ENCODE measurements at regions not wholly inside any gene's neighbourhood (a gene's known extent, or its start where the extent isn't known, plus 50 kb on each side); places are given as distances from the start of the nearest gene placed in this dataset.

GRCh38 chr13:32851083-32852069 lies 164.8 kb upstream of the KL start:
- H2BK12ac ChIP-seq (ENCODE audit: insufficient read length, low read depth, low read length): no peak overlapping the region
- no peak for DNase-seq
- peaks cover 6% of the 10 kb centered on the region for H3K27me3 Mint-ChIP-seq (ENCODE audit: low read depth)
- no peaks in the 10 kb centered on the region for H3K79me2 ChIP-seq (ENCODE audit: insufficient read depth, low read length)
- no peak for TF ChIP-seq CTCF (conservative IDR thresholded peaks at IDR 0.05)
- H3K4ac ChIP-seq (ENCODE audit: low read depth, low read length): no peak overlapping the region
- peaks cover 3 to 6% (median 4%) of the 10 kb centered on the region in 3 experiments; a peak in 5 of 7 replicates for H3K36me3 Mint-ChIP-seq (ENCODE audit: insufficient read depth in 1 of 3, low read depth in 3 of 3)
- H3K23ac ChIP-seq (ENCODE audit: insufficient read length, low read depth, low read length): no peak overlapping the region
- no peak overlapping the region for H2AK5ac ChIP-seq (ENCODE audit: insufficient read length, low read length)
- no peaks in the 10 kb centered on the region for H3K79me1 ChIP-seq (ENCODE audit: insufficient read depth, low read depth, low read length, poor library complexity, severe bottlenecking)
- no peaks in the 10 kb centered on the region for H4K20me1 ChIP-seq (ENCODE audit: control insufficient read depth, insufficient read depth, insufficient read length)
- H3K4me3 Mint-ChIP-seq: no peak overlapping the region
- no peak overlapping the region for H3K27ac Mint-ChIP-seq
- no peak overlapping the region for H4K91ac ChIP-seq (ENCODE audit: insufficient read length, low read depth, low read length)
- no peak overlapping the region for H2AFZ ChIP-seq (ENCODE audit: low read length)
- no peak overlapping the region for H3K18ac ChIP-seq (ENCODE audit: insufficient read length, low read depth, low read length)
- no peaks in the 10 kb centered on the region for H3K9me3 ChIP-seq (ENCODE audit: control insufficient read depth, low read depth, low read length)
- peaks cover 23 to 28% of the 10 kb centered on the region in 2 experiments for H3K4me1 Mint-ChIP-seq
- no peak overlapping the region for H3K56ac ChIP-seq (ENCODE audit: insufficient read length, low read depth, low read length)
- H3K27ac ChIP-seq (ENCODE audit: insufficient read length, low read depth, low read length): no peak overlapping the region
- no peaks in the 10 kb centered on the region for H3K27me3 ChIP-seq (ENCODE audit: insufficient read depth, low read length)
- no peak overlapping the region for H2BK120ac ChIP-seq (ENCODE audit: low read depth, low read length, poor library complexity, severe bottlenecking)
- H3K9ac ChIP-seq (ENCODE audit: extremely low read depth, insufficient read length, low read length): no peak overlapping the region
- H2BK5ac ChIP-seq (ENCODE audit: insufficient read length, low read length): no peak overlapping the region
- H3K14ac ChIP-seq (ENCODE audit: insufficient read depth, low read length): no peak overlapping the region
- peaks cover 6% of the 10 kb centered on the region for H3K4me1 ChIP-seq (ENCODE audit: insufficient read depth, low read length)
- no peak overlapping the region for H2BK20ac ChIP-seq (ENCODE audit: low read depth, low read length, poor library complexity, severe bottlenecking)
- H4K8ac ChIP-seq (replicated peaks; ENCODE audit: insufficient read length, low read depth, low read length): no peak overlapping the region
- whole genome bisulfite sequencing (ENCODE audit: extremely low coverage, insufficient read length, low lambda C conversion rate): no CpG with 5 or more reads among the region's 8 CpGs
- H3K23me2 ChIP-seq (ENCODE audit: insufficient read length, low read depth, low read length, poor library complexity, severe bottlenecking): no peaks in the 10 kb centered on the region
- no peak overlapping the region for H2BK15ac ChIP-seq (ENCODE audit: low read depth, low read length)
- no peak overlapping the region for H4K5ac ChIP-seq (ENCODE audit: insufficient read length, low read depth, low read length)
- peaks cover 4 to 7% of the 10 kb centered on the region in 2 experiments; a peak in 3 of 5 replicates for H3K9me3 Mint-ChIP-seq
- H3T11ph ChIP-seq (ENCODE audit: low read length): no peak overlapping the region
- no peak overlapping the region for H3K4me2 ChIP-seq (ENCODE audit: insufficient read depth, insufficient read length, low read length)

Data from H9 (cell line).